Heart left ventricle (tissue), 13 donors: ENCODE measurements at regions not wholly inside any gene's neighbourhood (a gene's known extent, or its start where the extent isn't known, plus 50 kb on each side); places are given as distances from the start of the nearest gene placed in this dataset.

Experiments
- CTCF ChIP-seq, 12 donors: fragments of 200-600 bp; sonication (generic) in 4 of 12; IDR thresholded peaks; one replicate each; pipeline versions ENCODE4 v1.5.0 to v1.8.0; 2018 to 2022; ENCODE audit warnings: antibody characterized with exemption in 12 of 12, mild to moderate bottlenecking in 5 of 12
- POLR2A ChIP-seq, 2 donors: fragments of 450-650 bp; IDR thresholded peaks; one replicate each; pipeline ENCODE4 v1.6.1; 2017; ENCODE audit warnings: antibody characterized with exemption in 2 of 2, mild to moderate bottlenecking in 2 of 2, moderate library complexity in 2 of 2
- donor health status: ischemic (EF 13 %, LVEDD 7.1; RV severe dilation, severe dysfunction).
- donor health status: DM: no; HTN: yes; CAD: no.
- donor health status: DM: no; HTN: no; CAD: no.
- donor health status: ischemic (EF 25% LVEDD 6.9; RV normal size, moderate dysfunction).
- donor health status: ischemic (EF 25% LVEDD 5.7; RV mildly dilated, moderate dysfunction).
- donor health status: ischemic (EF 35%, LVEDD 5.7; RV mildly dilated, moderate dysfunction).
- donor health status: nonischemic (EF 11% LVEDD 7.7; RV severe dilation, severe dysfunction).
- donor health status: DM: yes; HTN: yes; CAD: no.
- donor health status: PGD.
- donor health status: ischemic (EF 29% LVEDD 5.4; RV normal size, mild dysfunction).
- donor health status: nonischemic (EF 23%, LVEDD 6.1; RV moderate dilation, normal function).

GRCh38 chr2:58928973-58929372 lies 687.8 kb upstream of the FANCL start:
- TF ChIP-seq CTCF (IDR thresholded peaks at IDR 0.05) (no peak), POLR2A (IDR thresholded peaks at IDR 0.05) (no peak)
